Upper lobe of right lung (tissue), 1 donor: ENCODE measurements at regions not wholly inside any gene's neighbourhood (a gene's known extent, or its start where the extent isn't known, plus 50 kb on each side); places are given as distances from the start of the nearest gene placed in this dataset.

ENCODE experiments used
- ATAC-seq: fragments of 200-7000 bp; cut with Tn5 transposase; one replicate; pipeline ENCODE4 v1.9.1; 2020; ENCODE audit warnings: mild to moderate bottlenecking, moderate library complexity
- DNase-seq: peaks from one replicate; pipeline ENCODE4 v3.0.0-alpha.2; 2020
- H3K27ac ChIP-seq: fragments of 200-600 bp; one replicate; pipeline ENCODE4 v1.8.0; 2022
- H3K27me3 ChIP-seq: fragments of 200-600 bp; one replicate; pipeline ENCODE4 v1.8.0; 2022; ENCODE audit warnings: mild to moderate bottlenecking
- H3K36me3 ChIP-seq: fragments of 200-600 bp; one replicate; pipeline ENCODE4 v1.8.0; 2022
- H3K4me1 ChIP-seq: fragments of 200-600 bp; one replicate; pipeline ENCODE4 v1.8.0; 2022
- H3K4me3 ChIP-seq: fragments of 200-600 bp; one replicate; pipeline ENCODE4 v1.8.0; 2022; ENCODE audit warnings: mild to moderate bottlenecking
- H3K9me3 ChIP-seq: fragments of 200-600 bp; one replicate; pipeline ENCODE4 v1.8.0; 2022
- intact Hi-C: fragments of 100-400 bp; cut with DNase I; formaldehyde crosslinking; loops from one replicate; pipeline ENCODE4 v1.11.0; 2022
- TF ChIP-seq, protein P1 (sequence below): fragments of 200-600 bp; IDR thresholded peaks from one replicate; pipeline ENCODE4 v1.8.0; 2022; ENCODE audit warnings: antibody characterized with exemption
- donor health status: DM: no; HTN: yes; CAD: no; lungs with severe emphysema.

DNA sequence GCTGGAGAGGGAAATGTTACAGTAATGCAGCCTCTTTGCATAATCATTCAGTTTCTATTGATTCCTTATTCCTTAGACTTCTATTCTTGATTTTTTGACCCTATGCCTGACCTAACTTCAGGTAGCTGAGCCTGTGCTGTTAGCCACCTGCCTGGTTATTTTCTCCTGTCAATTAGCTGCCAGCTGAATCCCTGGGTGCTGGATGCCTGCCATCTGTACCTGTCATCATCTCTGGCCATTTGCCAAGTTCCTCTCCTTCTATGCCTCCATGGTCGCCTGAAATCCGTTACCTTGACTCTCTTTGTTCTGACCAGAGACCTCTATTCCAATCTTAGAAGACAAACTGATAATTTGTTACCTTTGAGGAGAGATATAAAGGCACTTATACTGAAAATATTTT lies 178.3 kb downstream of the CAVIN4 start:
- DNase-seq: no peak

DNA sequence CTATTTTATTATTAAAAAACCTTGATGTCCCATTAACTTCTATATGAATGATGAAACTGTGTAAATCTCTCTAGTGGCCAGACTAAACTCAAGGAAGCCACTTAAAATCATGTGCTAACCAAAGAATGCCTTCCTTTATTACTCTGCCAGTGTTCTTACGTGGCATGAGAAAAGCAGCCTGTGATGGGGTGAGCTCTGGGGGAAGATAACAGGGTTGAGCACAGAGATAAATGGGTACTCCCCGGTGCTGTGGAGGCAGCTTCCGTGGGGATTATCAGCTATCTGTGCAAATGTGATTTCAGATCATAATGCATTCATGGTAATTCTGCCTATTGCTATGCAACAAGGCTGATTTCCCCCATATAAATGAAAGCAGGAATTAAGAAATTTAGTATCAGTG lies 181.3 kb downstream of the CAVIN4 start:
- ATAC-seq: no peak
- TF ChIP-seq, protein P1, sequence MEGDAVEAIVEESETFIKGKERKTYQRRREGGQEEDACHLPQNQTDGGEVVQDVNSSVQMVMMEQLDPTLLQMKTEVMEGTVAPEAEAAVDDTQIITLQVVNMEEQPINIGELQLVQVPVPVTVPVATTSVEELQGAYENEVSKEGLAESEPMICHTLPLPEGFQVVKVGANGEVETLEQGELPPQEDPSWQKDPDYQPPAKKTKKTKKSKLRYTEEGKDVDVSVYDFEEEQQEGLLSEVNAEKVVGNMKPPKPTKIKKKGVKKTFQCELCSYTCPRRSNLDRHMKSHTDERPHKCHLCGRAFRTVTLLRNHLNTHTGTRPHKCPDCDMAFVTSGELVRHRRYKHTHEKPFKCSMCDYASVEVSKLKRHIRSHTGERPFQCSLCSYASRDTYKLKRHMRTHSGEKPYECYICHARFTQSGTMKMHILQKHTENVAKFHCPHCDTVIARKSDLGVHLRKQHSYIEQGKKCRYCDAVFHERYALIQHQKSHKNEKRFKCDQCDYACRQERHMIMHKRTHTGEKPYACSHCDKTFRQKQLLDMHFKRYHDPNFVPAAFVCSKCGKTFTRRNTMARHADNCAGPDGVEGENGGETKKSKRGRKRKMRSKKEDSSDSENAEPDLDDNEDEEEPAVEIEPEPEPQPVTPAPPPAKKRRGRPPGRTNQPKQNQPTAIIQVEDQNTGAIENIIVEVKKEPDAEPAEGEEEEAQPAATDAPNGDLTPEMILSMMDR: no peak
- no peak for DNase-seq
- no peak overlapping the region for H3K4me3 ChIP-seq
- no peaks in the 10 kb centered on the region for H3K36me3 ChIP-seq
- no peaks in the 10 kb centered on the region for H3K27me3 ChIP-seq
- no peak overlapping the region for H3K27ac ChIP-seq
- H3K9me3 ChIP-seq: no peaks in the 10 kb centered on the region
- H3K4me1 ChIP-seq: no peaks in the 10 kb centered on the region
- intact Hi-C loops: no loop called here

More for the DNA sequence above, 178.3 kb downstream of the CAVIN4 start:
- no peak overlapping the region for H3K4me3 ChIP-seq
- intact Hi-C loops: no loop called here
- H3K27me3 ChIP-seq: no peaks in the 10 kb centered on the region
- no peaks in the 10 kb centered on the region for H3K4me1 ChIP-seq
- TF ChIP-seq, protein P1: no peak
- no peak overlapping the region for H3K27ac ChIP-seq
- H3K9me3 ChIP-seq: no peaks in the 10 kb centered on the region
- no peak for ATAC-seq
- H3K36me3 ChIP-seq: no peaks in the 10 kb centered on the region

DNA sequence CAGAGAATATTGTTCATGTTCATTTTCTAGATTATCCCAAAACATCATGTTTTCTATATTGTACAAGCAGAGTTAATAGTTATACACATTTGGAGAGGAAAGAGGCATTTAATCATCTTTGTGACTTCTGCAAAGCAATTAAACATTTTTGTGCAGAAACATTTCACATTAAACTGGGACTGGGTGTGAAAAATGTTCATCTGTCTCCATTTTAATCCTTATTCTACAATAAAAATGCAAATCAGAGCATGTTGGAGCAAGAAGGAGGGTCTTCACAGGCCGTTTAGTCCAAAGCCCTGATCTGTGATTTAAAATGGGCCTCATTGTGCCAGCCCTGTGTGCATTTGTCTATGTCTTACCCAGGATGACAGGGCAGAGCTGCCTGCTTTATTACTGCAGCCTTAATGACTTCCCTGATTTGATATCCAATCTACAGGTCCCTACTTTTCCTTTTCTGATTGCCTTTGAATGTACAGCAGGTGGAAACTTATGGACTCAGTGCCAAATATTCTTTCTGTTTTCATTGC lies 183.5 kb downstream of the CAVIN4 start:
- Histone ChIP-seq H3K4me1 (no peaks in the 10 kb centered on the region), H3K9me3 (no peaks in the 10 kb centered on the region), H3K27ac (no peak overlapping the region), H3K36me3 (no peaks in the 10 kb centered on the region), H3K4me3 (no peak overlapping the region), H3K27me3 (no peaks in the 10 kb centered on the region)
- DNase-seq: no peak
- TF ChIP-seq, protein P1: no peak
- no peak for ATAC-seq
- intact Hi-C loops: no loop called here

- Histone ChIP-seq H3K36me3 (no peaks in the 10 kb centered on the region), H3K9me3 (no peaks in the 10 kb centered on the region), H3K4me3 (no peak overlapping the region), H3K4me1 (no peaks in the 10 kb centered on the region), H3K27me3 (no peaks in the 10 kb centered on the region), H3K27ac (no peak overlapping the region)
- no peak for DNase-seq
- no peak for ATAC-seq
- intact Hi-C loops: no loop called here
- TF ChIP-seq, protein P1: no peak
These were observed 196.4 kb downstream of the CAVIN4 start for GRCh38 chr9:100774326-100774725.

- ATAC-seq: no peak
- H3K27ac ChIP-seq: no peak overlapping the region
- H3K4me1 ChIP-seq: no peaks in the 10 kb centered on the region
- H3K9me3 ChIP-seq: no peaks in the 10 kb centered on the region
- H3K4me3 ChIP-seq: no peak overlapping the region
- intact Hi-C loops: no loop called here
- no peak for DNase-seq
- no peaks in the 10 kb centered on the region for H3K36me3 ChIP-seq
- TF ChIP-seq, protein P1: no peak
- H3K27me3 ChIP-seq: no peaks in the 10 kb centered on the region
These were observed 197.1 kb downstream of the CAVIN4 start for GRCh38 chr9:100774962-100775361.

GRCh38 chr9:100775912-100776311 lies 198.0 kb downstream of the CAVIN4 start:
- intact Hi-C loops: no loop called here
- Histone ChIP-seq H3K27me3 (no peaks in the 10 kb centered on the region), H3K27ac (no peak overlapping the region), H3K9me3 (no peaks in the 10 kb centered on the region), H3K4me3 (no peak overlapping the region), H3K36me3 (no peaks in the 10 kb centered on the region), H3K4me1 (no peaks in the 10 kb centered on the region)
- no peak for ATAC-seq
- TF ChIP-seq, protein P1: no peak
- DNase-seq: no peak
